K562 (cell line): ENCODE measurements at regions not wholly inside any gene's neighbourhood (a gene's known extent, or its start where the extent isn't known, plus 50 kb on each side); places are given as distances from the start of the nearest gene placed in this dataset.

Experiments used
- ATAC-seq: fragments of 200-7000 bp; cut with Tn5 transposase; 3 replicates; pipeline ENCODE4 v1.9.1; 2020; ENCODE audit warnings: moderate library complexity
- BruUV-seq: library from RNA; stranded (reverse); fragments of 400-500 nt; replicated peaks from 2 replicates; lab custom pipeline; 2021; lab: Mats Ljungman, UMichigan
- CTCF ChIA-PET: fragments of 300-600 bp; formaldehyde crosslinking; extraction: SDS; loops from one replicate; lab custom pipeline; 2021; ENCODE audit warnings: low intra/inter-chr PET ratio; lab: Yijun Ruan, JAX
- POLR2A ChIA-PET: fragments of 300-600, 350-650 bp; sonication (Branson Sonifier 250); formaldehyde crosslinking; extraction: SDS; loops from one replicate; lab custom pipeline; 2021; ENCODE audit warnings: antibody characterized with exemption, inconsistent platforms; lab: Yijun Ruan, JAX
- DNase-seq, 4 experiments: peaks; one replicate each; pipeline versions ENCODE4 v3.0.0 to v3.0.0-alpha.2; 2011 to 2018; ENCODE audit warnings: low spot score in 3 of 4, mixed read lengths in 3 of 4; ENCODE audit errors: extremely low read depth in 1 of 4
- FAIRE-seq: peaks from 2 replicates; lab custom pipeline; 2011; peaks lifted over from hg19 to GRCh38; lab: Jason Lieb, UNC
- H2AFZ ChIP-seq: 2 replicates; pipeline ENCODE4 v1.6.0; 2011; ENCODE audit warnings: low read depth, low read length, control low read depth, inconsistent platforms
- H3K27ac ChIP-seq: fragments of 200-600 bp; 3 replicates; pipeline ENCODE4 v1.8.0; 2011; ENCODE audit warnings: low read depth, mild to moderate bottlenecking, control low read depth, inconsistent platforms, low read length, moderate library complexity, mixed read lengths; ENCODE audit errors: extremely low read depth
- H3K27me3 ChIP-seq, 2 experiments: fragments of 300-600 bp in 1 of 2; 2 replicates in 1 of 2; 3 replicates in 1 of 2; pipeline versions ENCODE4 v1.6.0 to v1.8.0; 2011; ENCODE audit warnings: inconsistent platforms in 2 of 2, low read length in 2 of 2, mild to moderate bottlenecking in 1 of 2, mixed read lengths in 1 of 2, moderate library complexity in 1 of 2; ENCODE audit not compliant: control insufficient read depth in 2 of 2, insufficient read depth in 2 of 2
- H3K36me3 ChIP-seq: fragments of 300-600 bp; 3 replicates; pipeline ENCODE4 v1.8.0; 2011; ENCODE audit warnings: mild to moderate bottlenecking, low read length, inconsistent platforms; ENCODE audit not compliant: control insufficient read depth, insufficient read depth
- H3K4me1 ChIP-seq, 2 experiments: fragments of 200-600 bp in 1 of 2; replicated peaks in 1 of 2; 2 replicates in 1 of 2; 3 replicates in 1 of 2; pipeline versions ENCODE4 v1.5.1 to v1.8.0; 2011; ENCODE audit warnings: inconsistent platforms in 2 of 2, low read length in 2 of 2, mild to moderate bottlenecking in 1 of 2, mixed read lengths in 1 of 2, moderate library complexity in 1 of 2; ENCODE audit not compliant: control insufficient read depth in 2 of 2, insufficient read depth in 2 of 2
- H3K4me2 ChIP-seq: 2 replicates; pipeline ENCODE4 v1.6.1; 2011; ENCODE audit warnings: low read length, control low read depth, inconsistent platforms, mixed read lengths; ENCODE audit not compliant: insufficient read depth
- H3K4me3 ChIP-seq: fragments of 200-600 bp; sonication (generic), shearing (Covaris generic); 2 replicates; pipeline ENCODE4 v1.5.1; 2016; ENCODE audit warnings: control low read depth, inconsistent platforms
- H3K79me2 ChIP-seq: fragments of 200-600 bp; 3 replicates; pipeline ENCODE4 v1.8.0; 2011; ENCODE audit warnings: low read length, inconsistent platforms; ENCODE audit not compliant: control insufficient read depth, insufficient read depth
- H3K9ac ChIP-seq, 2 experiments: 2 replicates each; pipeline versions ENCODE4 v1.6.0 to v1.6.1; 2011; ENCODE audit warnings: low read depth in 2 of 2, low read length in 2 of 2, control low read depth in 1 of 2, inconsistent platforms in 1 of 2, mild to moderate bottlenecking in 1 of 2, mixed read lengths in 1 of 2; ENCODE audit not compliant: insufficient read depth in 1 of 2
- H3K9me1 ChIP-seq: one replicate; pipeline ENCODE4 v1.6.0; 2011; ENCODE audit warnings: inconsistent platforms, mild to moderate bottlenecking, low read length, moderate library complexity; ENCODE audit not compliant: control insufficient read depth, insufficient read depth
- H3K9me3 ChIP-seq: replicated peaks from 2 replicates; pipeline ENCODE4 v1.5.1; 2011; ENCODE audit warnings: low read depth, low read length, inconsistent platforms; ENCODE audit not compliant: control insufficient read depth, insufficient read depth
- H4K20me1 ChIP-seq: replicated peaks from 2 replicates; pipeline ENCODE4 v1.6.1; 2011; ENCODE audit warnings: low read length, inconsistent platforms, mixed read lengths; ENCODE audit not compliant: control insufficient read depth, insufficient read depth
- ARHGAP35 ChIP-seq: fragments of 450-650 bp; IDR thresholded peaks from 2 replicates; pipeline ENCODE4 v1.6.1; 2018; ENCODE audit not compliant: partially characterized antibody
- MEIS2 ChIP-seq: fragments of 450-650 bp; IDR thresholded peaks from 2 replicates; pipeline ENCODE4 v1.6.1; 2014; ENCODE audit warnings: mild to moderate bottlenecking; ENCODE audit not compliant: partially characterized antibody
- PBX2 ChIP-seq, 2 experiments: IDR thresholded peaks in 1 of 2; conservative IDR thresholded peaks in 1 of 2; 2 replicates each; pipeline ENCODE4 v1.6.1; 2016; ENCODE audit warnings: low read depth in 2 of 2, mild to moderate bottlenecking in 1 of 2, missing compliant biosample characterization in 1 of 2, missing genetic modification characterization in 1 of 2, moderate library complexity in 1 of 2
- PKNOX1 ChIP-seq: fragments of 450-650 bp; IDR thresholded peaks from 2 replicates; pipeline ENCODE4 v1.6.1; 2016
- ZNF696 ChIP-seq: fragments of 250-450 bp; sonication (Bioruptor Pico); conservative IDR thresholded peaks from 2 replicates; pipeline ENCODE4 v1.4.0; 2020; ENCODE audit warnings: mild to moderate bottlenecking, moderate library complexity
- WGBS: fragments of 100-300 bp; shearing (Covaris generic); methylation state at CpG from one replicate; pipeline ENCODE4 v1.1.6; 2016; ENCODE audit warnings: low coverage, mixed read lengths; ENCODE audit not compliant: insufficient coverage; ENCODE audit errors: missing lambda C conversion rate; 5-methylcytosine and 5-hydroxymethylcytosine counted together
- in situ Hi-C: fragments of 300-500 bp; cut with MboI; formaldehyde crosslinking; loops from 4 replicates; pipeline ENCODE4 v1.15.0; 2018; ENCODE audit warnings: inconsistent platforms, mixed read lengths
- intact Hi-C: fragments of 100-400 bp; cut with micrococcal nuclease; formaldehyde crosslinking; loops from 2 replicates; pipeline ENCODE4 v1.14.2; 2022

GRCh38 chr2:240197462-240198139, 57.1 kb upstream of the OTOS start:
- Histone ChIP-seq H3K27ac (no peak overlapping the region), H3K4me3 (no peak overlapping the region), H3K9ac (no peak overlapping the region), H3K9me1 (no peaks in the 10 kb centered on the region), H3K9me3 (no peaks in the 10 kb centered on the region), H4K20me1 (no peaks in the 10 kb centered on the region), H3K4me2 (no peak overlapping the region), H3K4me1 (no peaks in the 10 kb centered on the region), H2AFZ (no peak overlapping the region), H3K27me3 (peaks cover 4 to 33% of the 10 kb centered on the region in 2 experiments; a peak in 4 of 5 replicates), H3K79me2 (no peaks in the 10 kb centered on the region), H3K36me3 (no peaks in the 10 kb centered on the region)
- peak; percentile 83 for TF ChIP-seq MEIS2
- TF ChIP-seq ARHGAP35 = peak; percentile 92
- peak; percentile 95 for TF ChIP-seq PKNOX1
- no peak for TF ChIP-seq PBX2 (CRISPR knock-in tag; IDR thresholded peaks at IDR 0.05; ENCODE audit: low read depth)
- TF ChIP-seq PBX2 (tag; conservative IDR thresholded peaks at IDR 0.05; ENCODE audit: low read depth) = peak; percentile 87
- TF ChIP-seq ZNF696 = no peak
- no TSS peak for BruUV-seq
- in situ Hi-C loops (no loop called here), intact Hi-C loops (no loop called here)
- CTCF ChIA-PET = no interaction called here
- 24% methylated on average over 14 of the region's 17 CpGs for WGBS
- ATAC-seq = no peak
- no peak for FAIRE-seq
- no peak for DNase-seq
- POLR2A ChIA-PET = no interaction called here
